ENCODE measurements at regions not wholly inside any gene's neighbourhood (a gene's known extent, or its start where the extent isn't known, plus 50 kb on each side); places are given as distances from the start of the nearest gene placed in this dataset.

DNA sequence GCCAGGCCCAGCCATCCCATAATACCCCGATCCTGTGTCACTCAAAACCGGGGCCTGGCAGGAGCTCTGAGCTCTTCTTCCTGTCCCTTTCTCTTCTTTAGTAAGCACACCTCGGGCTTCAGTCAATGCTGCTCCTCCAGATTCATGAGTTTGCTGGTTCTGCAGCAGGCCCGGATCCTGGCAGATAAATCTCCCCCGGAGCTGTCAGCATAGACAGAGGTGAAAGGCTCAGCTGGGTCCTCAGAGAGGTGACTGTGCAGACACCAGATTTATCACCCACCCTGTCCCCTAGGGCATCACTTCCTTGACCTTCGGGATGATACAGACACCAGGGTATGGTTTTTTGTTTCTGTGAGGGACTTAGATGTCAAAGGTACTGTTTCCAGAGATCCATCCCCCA lies 242.5 kb upstream of the N4BP1 start:
- TF ChIP-seq POLR2A (IDR thresholded peaks at IDR 0.05): no peak
- TF ChIP-seq, protein P1, sequence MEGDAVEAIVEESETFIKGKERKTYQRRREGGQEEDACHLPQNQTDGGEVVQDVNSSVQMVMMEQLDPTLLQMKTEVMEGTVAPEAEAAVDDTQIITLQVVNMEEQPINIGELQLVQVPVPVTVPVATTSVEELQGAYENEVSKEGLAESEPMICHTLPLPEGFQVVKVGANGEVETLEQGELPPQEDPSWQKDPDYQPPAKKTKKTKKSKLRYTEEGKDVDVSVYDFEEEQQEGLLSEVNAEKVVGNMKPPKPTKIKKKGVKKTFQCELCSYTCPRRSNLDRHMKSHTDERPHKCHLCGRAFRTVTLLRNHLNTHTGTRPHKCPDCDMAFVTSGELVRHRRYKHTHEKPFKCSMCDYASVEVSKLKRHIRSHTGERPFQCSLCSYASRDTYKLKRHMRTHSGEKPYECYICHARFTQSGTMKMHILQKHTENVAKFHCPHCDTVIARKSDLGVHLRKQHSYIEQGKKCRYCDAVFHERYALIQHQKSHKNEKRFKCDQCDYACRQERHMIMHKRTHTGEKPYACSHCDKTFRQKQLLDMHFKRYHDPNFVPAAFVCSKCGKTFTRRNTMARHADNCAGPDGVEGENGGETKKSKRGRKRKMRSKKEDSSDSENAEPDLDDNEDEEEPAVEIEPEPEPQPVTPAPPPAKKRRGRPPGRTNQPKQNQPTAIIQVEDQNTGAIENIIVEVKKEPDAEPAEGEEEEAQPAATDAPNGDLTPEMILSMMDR (IDR thresholded peaks at IDR 0.05): no peak

Measured in uterus (tissue), 2 donors.